ENCODE measurements at regions not wholly inside any gene's neighbourhood (a gene's known extent, or its start where the extent isn't known, plus 50 kb on each side); places are given as distances from the start of the nearest gene placed in this dataset.
"Not testable (repeated sequence)": the region's sequence is repeated elsewhere in the genome, so short reads cannot be mapped to it uniquely, and the experiment has no call there.

DNA sequence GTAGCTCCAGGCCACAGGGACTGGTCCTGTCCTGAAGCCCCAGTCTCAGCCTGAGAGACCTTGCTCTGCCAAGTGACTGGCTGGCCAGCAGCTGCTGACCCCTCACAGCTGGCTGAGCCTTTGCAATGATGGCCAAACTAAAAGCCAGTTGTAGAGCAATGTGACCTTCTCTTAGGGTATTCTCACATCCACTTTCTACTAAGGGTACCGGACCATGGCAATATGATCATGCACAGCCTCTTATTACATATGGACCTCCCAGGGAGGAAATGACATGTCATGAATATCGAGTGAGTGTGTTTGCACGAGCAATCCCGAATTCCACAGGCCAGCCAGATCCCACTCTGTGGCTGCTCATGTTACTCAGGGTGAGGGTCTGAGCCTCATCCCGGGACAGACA lies 213.9 kb downstream of the VAPA start:
- intact Hi-C loops (cut with DNase I), result no loop called here
- DNase-seq (no peak), ATAC-seq (ENCODE audit: poor library complexity) (no peak)

DNA sequence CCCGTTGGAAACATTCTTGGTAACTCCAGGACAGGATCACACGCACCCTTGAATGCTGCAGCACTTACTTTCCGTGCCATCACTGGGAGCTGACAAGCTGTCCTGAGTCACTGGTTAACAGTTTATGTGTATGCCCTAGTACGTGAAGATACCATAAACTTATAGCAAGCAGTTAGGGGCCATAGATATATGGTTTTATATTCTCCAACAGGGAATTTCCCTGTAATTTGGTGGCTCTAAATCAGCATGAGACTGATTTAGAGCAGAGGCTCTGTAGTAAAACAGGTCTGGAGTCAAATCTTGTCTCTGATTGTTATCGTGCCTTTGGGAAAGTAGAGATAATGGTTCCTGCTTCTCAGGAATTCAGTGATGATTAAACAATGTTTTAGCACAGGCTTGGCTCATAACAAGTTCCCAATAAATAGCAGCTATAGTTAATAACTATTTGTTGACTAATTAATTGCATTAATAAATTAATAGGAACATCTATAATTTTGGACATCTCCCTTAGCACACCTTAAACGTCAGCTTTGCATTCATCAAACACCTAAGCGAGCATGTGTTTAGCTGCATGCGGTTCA lies 215.2 kb downstream of the VAPA start:
- DNase-seq (no peak), ATAC-seq (ENCODE audit: poor library complexity) (no peak)
- intact Hi-C loops (cut with DNase I), result no loop called here

DNA sequence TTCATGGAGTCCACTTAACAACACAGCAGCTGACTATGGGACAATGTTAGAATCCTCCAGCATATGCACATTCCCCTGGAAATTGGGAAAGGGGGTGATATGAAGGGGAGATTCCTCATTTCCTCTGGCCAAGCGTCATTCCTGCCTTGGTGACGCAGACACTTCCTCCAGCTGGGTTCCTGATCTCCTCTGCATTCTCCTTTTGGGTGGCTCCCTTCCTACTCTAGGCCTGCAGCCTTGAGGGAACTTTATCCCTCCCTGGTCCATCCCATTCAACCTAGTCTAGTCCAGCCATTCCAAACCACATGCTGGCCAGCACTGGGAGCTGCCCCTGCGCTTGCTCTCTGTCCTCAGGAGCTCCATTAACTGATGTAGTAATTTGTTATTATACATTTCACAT lies 216.8 kb downstream of the VAPA start:
- intact Hi-C loops (cut with DNase I), result no loop called here
- DNase-seq (no peak), ATAC-seq (ENCODE audit: poor library complexity) (peak; percentile 28)

DNA sequence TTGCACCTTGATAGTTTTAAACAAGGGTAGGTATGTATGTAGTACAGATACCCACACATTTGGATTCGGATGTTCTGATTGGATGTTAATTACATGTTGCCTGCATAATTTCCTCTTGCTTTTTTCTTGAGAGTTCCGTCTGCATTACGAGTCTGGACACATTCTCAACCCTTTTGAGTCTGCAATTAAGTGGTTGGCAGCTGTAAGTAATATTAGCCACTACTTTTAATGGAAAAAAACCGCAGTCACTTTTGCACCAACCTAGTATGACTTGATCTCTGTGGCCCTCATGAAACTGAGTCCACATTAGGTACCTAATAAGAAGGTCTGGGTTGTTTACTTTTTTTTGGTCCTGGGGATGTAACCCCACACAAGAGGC lies 217.3 kb downstream of the VAPA start:
- ATAC-seq (ENCODE audit: poor library complexity) (no peak), DNase-seq (no peak)
- intact Hi-C loops (cut with DNase I), result no loop called here

GRCh38 chr18:10131460-10132395 lies 217.9 kb downstream of the VAPA start:
- DNase-seq (no peak), ATAC-seq (ENCODE audit: poor library complexity) (peak; percentile 79)
- intact Hi-C loops (cut with DNase I), result no loop called here

- DNase-seq (no peak), ATAC-seq (ENCODE audit: poor library complexity) (no peak)
- intact Hi-C loops (cut with DNase I), result no loop called here
These were observed 219.7 kb downstream of the VAPA start for GRCh38 chr18:10133516-10133915.

- intact Hi-C loops (cut with DNase I), result no loop called here
- ATAC-seq (ENCODE audit: poor library complexity) (no peak), DNase-seq (no peak)
These were observed 220.4 kb downstream of the VAPA start for GRCh38 chr18:10134204-10134603.

GRCh38 chr18:10134749-10135148 lies 220.9 kb downstream of the VAPA start:
- ATAC-seq (ENCODE audit: poor library complexity); intact Hi-C loops (cut with DNase I); DNase-seq: not testable (repeated sequence)

DNA sequence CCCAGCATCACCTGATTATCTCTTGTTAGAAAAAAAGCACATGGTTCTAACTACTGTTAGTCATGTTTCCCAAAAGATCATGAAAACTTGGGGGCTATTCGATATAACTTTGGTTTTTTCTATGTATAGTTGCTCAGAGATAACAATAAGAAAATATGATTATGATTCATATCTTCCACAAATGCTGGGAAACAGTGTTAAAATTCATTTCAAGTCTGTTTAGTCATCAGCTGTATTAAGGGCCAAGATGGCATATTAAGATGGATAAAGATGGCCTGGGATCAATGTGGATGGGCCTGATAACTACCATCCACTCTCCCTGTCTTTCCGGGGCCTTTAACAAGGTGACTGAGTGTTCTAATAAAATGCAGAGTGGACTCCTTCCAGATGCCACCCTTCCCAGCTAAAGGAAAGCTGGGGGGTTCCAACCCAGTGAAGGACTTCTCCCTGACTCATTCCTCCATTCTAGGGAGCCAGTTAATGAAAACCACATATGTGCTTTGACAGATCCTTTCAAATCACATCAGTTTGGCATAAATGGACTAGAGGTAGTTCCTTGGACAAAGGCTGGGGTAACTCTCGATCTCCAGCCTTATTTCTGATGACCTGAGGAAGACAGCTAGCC lies 221.6 kb downstream of the VAPA start:
- DNase-seq, result no peak
- intact Hi-C loops (cut with DNase I), result no loop called here
- no peak for ATAC-seq (ENCODE audit: poor library complexity)

DNA sequence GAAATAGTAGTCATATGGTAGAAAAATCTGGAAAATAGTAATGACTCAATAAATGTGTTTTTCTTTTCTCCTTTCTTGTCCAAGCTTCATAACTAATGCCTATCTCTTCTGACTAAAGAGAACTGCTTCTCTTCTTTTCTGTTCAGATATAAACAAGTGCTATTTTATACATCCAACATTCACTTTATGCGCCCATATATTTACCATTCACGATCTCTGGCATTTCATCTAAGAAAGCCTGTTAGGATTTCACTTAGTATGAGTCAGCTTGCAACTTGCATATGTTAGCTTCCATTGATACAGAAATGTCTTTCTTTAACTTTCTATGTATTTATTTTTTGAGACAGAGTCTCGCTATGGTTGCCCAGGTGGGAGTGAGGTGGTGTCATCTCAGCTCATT lies 224.9 kb downstream of the VAPA start:
- intact Hi-C loops (cut with DNase I), result no loop called here
- ATAC-seq (ENCODE audit: poor library complexity) (no peak), DNase-seq (no peak)

DNA sequence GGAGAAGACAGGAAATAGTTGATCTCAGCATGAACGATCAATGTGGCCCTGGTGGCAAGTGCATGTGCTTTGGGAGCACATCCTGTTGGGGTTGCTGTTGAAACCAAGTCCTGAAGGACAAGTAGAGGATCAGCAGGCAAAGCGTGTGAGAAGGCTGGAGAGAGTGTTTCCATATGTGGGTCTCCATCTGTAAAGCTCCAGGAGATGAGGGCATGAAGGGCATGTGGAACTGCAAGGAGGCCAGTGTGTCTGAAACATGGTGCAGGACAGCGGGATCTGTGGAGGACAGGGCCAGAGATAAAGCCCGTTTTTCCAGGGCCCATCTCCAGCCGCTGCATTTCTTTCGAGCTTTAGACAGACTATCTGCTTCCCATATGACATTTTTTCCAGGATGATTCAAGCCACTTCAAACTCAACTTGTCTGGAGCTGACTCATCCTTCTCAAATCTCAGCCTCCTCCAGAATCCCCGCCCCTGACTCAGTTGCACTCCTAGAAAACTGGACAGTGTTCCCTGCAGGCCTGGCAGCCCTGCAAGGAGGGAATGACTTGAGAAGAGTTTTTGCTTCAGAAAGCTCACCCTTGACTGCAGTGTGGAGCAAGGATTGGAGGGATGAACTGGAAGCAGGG lies 226.1 kb downstream of the VAPA start:
- intact Hi-C loops (cut with DNase I), result no loop called here
- DNase-seq, result no peak
- ATAC-seq (ENCODE audit: poor library complexity), result no peak

DNA sequence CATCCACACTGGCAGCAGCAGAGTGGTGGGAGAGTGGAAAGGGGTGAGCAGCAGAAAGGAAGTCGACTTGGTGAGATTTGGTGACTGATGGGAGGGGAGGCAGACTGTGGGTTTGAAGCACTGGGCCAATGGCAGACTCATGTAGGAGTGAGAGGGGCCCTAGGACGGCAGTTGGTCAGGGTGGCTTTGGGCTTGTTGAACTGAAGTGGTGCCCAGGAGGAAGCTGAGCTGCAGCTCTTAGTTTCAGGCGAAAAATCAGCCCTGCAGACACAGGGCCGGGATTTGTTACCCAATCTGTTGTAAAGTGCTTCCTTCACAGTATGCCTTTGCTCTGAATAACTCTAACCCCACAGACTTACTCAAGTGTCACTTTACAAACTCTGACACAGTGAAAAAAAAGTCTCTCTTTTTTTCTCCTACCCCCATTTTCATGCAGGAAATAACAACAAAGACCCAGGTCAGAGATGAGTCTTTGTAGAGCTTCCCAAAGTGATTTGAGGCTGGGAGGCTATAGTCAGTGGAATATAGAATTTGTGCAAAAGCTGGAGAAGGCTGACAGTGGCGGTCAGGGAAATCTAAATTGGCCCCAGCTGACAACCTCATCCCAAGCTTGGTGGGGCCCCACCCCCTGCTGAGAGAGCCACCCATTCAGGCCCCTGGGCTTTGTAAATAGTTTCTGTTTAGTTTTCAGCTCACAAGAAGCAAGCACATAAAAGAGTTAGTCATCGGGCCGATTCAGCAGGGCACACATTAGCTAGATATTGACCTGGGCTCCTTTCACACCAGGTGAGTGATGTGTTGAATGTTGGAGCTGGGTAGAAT lies 226.9 kb downstream of the VAPA start:
- intact Hi-C loops (cut with DNase I), result no loop called here
- ATAC-seq (ENCODE audit: poor library complexity), result no peak
- no peak for DNase-seq

DNA sequence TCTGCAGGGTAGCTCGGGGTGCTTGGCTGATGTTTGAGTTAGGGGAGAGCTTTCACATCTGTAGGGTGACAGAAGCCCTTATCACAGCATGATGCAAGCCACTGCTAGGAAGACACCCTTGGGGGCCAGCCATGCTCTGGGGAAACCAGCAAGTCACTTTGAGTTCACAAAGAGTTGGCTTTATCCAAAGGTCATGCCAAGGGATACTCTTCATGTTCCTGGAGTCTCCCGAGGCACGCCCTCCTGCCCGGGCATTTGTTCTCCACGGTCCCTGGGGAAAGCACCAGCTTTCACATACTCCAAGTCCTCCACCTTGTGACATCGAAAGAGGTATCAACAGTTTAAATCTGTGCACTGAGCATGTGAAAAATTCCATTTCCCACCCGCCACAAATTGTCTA lies 227.7 kb downstream of the VAPA start:
- no peak for DNase-seq
- intact Hi-C loops (cut with DNase I), result no loop called here

GRCh38 chr18:10142056-10142455 lies 228.2 kb downstream of the VAPA start:
- intact Hi-C loops (cut with DNase I), result no loop called here
- no peak for DNase-seq
- ATAC-seq (ENCODE audit: poor library complexity), result no peak

More for the DNA sequence above, 227.7 kb downstream of the VAPA start:
- peak; percentile 28 for ATAC-seq (ENCODE audit: poor library complexity)

GRCh38 chr18:10142496-10143160 lies 228.8 kb downstream of the VAPA start:
- ATAC-seq (ENCODE audit: poor library complexity), result peak; percentile 79
- DNase-seq, result peak; percentile 66
- intact Hi-C loops (cut with DNase I), result no loop called here

DNA sequence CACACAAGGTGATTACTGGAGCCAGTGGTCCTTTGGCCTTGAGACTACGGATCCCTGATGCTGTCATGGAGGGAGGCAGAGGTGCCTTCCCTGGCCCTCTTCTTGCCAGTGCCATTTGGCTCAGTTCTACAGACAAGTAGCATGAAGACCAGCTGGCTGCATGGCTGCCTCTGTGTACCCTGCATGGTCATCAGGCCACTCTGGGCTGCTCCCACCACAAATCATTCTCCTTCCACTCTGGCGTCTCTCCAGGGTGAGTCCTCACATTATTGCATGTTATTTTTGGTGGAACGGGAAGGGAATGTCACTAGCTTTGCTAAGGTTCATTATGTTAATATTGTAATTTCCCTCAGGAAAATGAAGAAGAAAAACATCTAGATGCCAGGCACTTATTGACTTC lies 229.8 kb downstream of the VAPA start:
- intact Hi-C loops (cut with DNase I), result no loop called here
- ATAC-seq (ENCODE audit: poor library complexity), result no peak
- DNase-seq, result no peak

DNA sequence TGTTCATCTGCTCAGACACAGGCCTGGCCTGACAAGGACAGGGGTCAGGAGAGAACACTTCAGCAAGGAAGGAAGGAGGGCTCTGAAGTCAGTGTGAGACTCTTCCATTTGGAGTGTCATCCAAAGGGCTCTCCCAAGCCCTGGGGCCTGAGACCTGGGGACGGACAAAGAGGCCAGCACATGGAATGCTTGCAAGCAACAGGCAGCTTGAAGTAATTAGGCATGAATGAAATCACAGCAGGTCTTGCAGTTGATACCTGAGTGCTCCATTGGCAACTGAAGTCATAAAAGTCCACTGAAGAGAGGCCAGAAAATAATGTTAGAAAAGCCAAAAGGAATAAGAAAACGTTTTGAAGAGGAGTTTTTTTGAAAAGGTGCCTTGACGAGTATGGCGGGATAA lies 231.7 kb downstream of the VAPA start:
- ATAC-seq (ENCODE audit: poor library complexity), result no peak
- DNase-seq, result no peak
- intact Hi-C loops (cut with DNase I), result no loop called here

GRCh38 chr18:10147226-10147625 lies 233.4 kb downstream of the VAPA start:
- no peak for ATAC-seq (ENCODE audit: poor library complexity)
- intact Hi-C loops (cut with DNase I), result no loop called here
- DNase-seq, result no peak

Data from Right ventricle myocardium superior (tissue), 1 donor.